PC-3 (cell line): ENCODE measurements at regions not wholly inside any gene's neighbourhood (a gene's known extent, or its start where the extent isn't known, plus 50 kb on each side); places are given as distances from the start of the nearest gene placed in this dataset.

Experiments used
- ATAC-seq: fragments of 200-7000 bp; cut with Tn5 transposase; 2 replicates; pipeline ENCODE4 v1.9.1; 2020; ENCODE audit warnings: mild to moderate bottlenecking, moderate library complexity
- BruUV-seq: library from RNA; stranded (reverse); fragments of 400-500 nt; replicated peaks from 2 replicates; lab custom pipeline; 2021; lab: Mats Ljungman, UMichigan
- CTCF ChIA-PET: fragments of 300-600 bp; sonication (Branson Sonifier 250); formaldehyde crosslinking; loops from one replicate; lab custom pipeline; 2022; ENCODE audit warnings: antibody characterized with exemption; lab: Charles Lee
- POLR2A ChIA-PET: fragments of 300-600 bp; sonication (Branson Sonifier 250); formaldehyde crosslinking; loops from one replicate; lab custom pipeline; 2022; ENCODE audit warnings: antibody characterized with exemption; ENCODE audit not compliant: unreplicated experiment; lab: Charles Lee
- DNase-seq: peaks from one replicate; pipeline ENCODE4 v3.0.0-alpha.2; 2015
- H2AFZ ChIP-seq: fragments of 300-600 bp; sonication (generic); 2 replicates; pipeline ENCODE4 v1.6.0; 2016; ENCODE audit warnings: antibody characterized with exemption, low read length
- H3F3A ChIP-seq: fragments of 300-600 bp; sonication (generic); one replicate; pipeline ENCODE4 v1.6.0; 2017; ENCODE audit warnings: antibody characterized with exemption, low read length, control low read depth, mild to moderate bottlenecking; ENCODE audit not compliant: unreplicated experiment
- H3K27ac ChIP-seq: fragments of 300-600 bp; sonication (generic); 2 replicates; pipeline ENCODE4 v1.5.1; 2016; ENCODE audit warnings: mild to moderate bottlenecking, low read length
- H3K27me3 ChIP-seq: fragments of 300-600 bp; sonication (generic); 2 replicates; pipeline ENCODE4 v1.6.1; 2016; ENCODE audit warnings: low read length, mixed read lengths
- H3K36me3 ChIP-seq: fragments of 300-600 bp; sonication (generic); 2 replicates; pipeline ENCODE4 v1.6.1; 2016; ENCODE audit warnings: low read depth, mixed run types, low read length, mixed read lengths
- H3K4me1 ChIP-seq: fragments of 300-600 bp; sonication (generic); 2 replicates; pipeline ENCODE4 v1.5.1; 2016; ENCODE audit warnings: low read length; ENCODE audit not compliant: insufficient read depth
- H3K4me2 ChIP-seq: fragments of 300-600 bp; sonication (generic); 2 replicates; pipeline ENCODE4 v1.6.0; 2016; ENCODE audit warnings: low read length
- H3K4me3 ChIP-seq: fragments of 300-600 bp; sonication (generic); 2 replicates; pipeline ENCODE4 v1.5.1; 2016; ENCODE audit warnings: mild to moderate bottlenecking, low read length, mixed read lengths
- H3K79me2 ChIP-seq: fragments of 300-600 bp; sonication (generic); 2 replicates; pipeline ENCODE4 v1.6.1; 2017; ENCODE audit warnings: low read length, mixed read lengths
- H3K9ac ChIP-seq: fragments of 300-600 bp; sonication (generic); 2 replicates; pipeline ENCODE4 v1.6.0; 2016; ENCODE audit warnings: mild to moderate bottlenecking, low read length
- H3K9me2 ChIP-seq: fragments of 300-600 bp; sonication (generic); replicated peaks from 2 replicates; pipeline ENCODE4 v1.6.1; 2016; ENCODE audit warnings: mixed run types, low read length, mixed read lengths
- H3K9me3 ChIP-seq: fragments of 300-600 bp; sonication (generic); 2 replicates; pipeline ENCODE4 v1.6.1; 2016; ENCODE audit warnings: low read length, mixed read lengths
- H4K20me1 ChIP-seq: fragments of 300-600 bp; sonication (generic); 2 replicates; pipeline ENCODE4 v1.6.1; 2016; ENCODE audit warnings: low read length, mixed read lengths
- CTCF ChIP-seq: fragments of 300-600 bp; sonication (generic); conservative IDR thresholded peaks from 2 replicates; pipeline ENCODE4 v1.5.1; 2017; ENCODE audit warnings: antibody characterized with exemption, low read depth, mild to moderate bottlenecking, low read length
- EZH2 ChIP-seq: fragments of 300-600 bp; sonication (generic); IDR thresholded peaks from one replicate; pipeline ENCODE4 v1.6.1; 2017; ENCODE audit warnings: antibody characterized with exemption, mild to moderate bottlenecking, low read length; ENCODE audit not compliant: unreplicated experiment
- EZH2phosphoT487 ChIP-seq: fragments of 300-600 bp; sonication (generic); IDR thresholded peaks from 2 replicates; pipeline ENCODE4 v1.6.1; 2018; ENCODE audit warnings: mild to moderate bottlenecking, antibody characterized with exemption, low read length, borderline replicate concordance
- intact Hi-C: fragments of 100-400 bp; cut with micrococcal nuclease; formaldehyde crosslinking; loops from 2 replicates; pipeline ENCODE4 v1.9.0; 2023

GRCh38 chr4:125983168-125983567 lies 668.4 kb downstream of the FAT4 start:
- DNase-seq (no peak), ATAC-seq (no peak)
- intact Hi-C loops = no loop called here
- Histone ChIP-seq H2AFZ (no peak overlapping the region), H3K27ac (no peak overlapping the region), H3K9me3 (no peaks in the 10 kb centered on the region), H3K9me2 (no peaks in the 10 kb centered on the region), H3K4me2 (no peak overlapping the region), H3K4me1 (no peaks in the 10 kb centered on the region), H3K79me2 (no peaks in the 10 kb centered on the region), H3K36me3 (no peaks in the 10 kb centered on the region), H4K20me1 (no peaks in the 10 kb centered on the region), H3K9ac (no peak overlapping the region), H3F3A (no peaks in the 10 kb centered on the region), H3K27me3 (no peaks in the 10 kb centered on the region), H3K4me3 (no peak overlapping the region)
- ChIA-PET CTCF (no interaction called here), POLR2A (no interaction called here)
- BruUV-seq = no TSS peak
- TF ChIP-seq CTCF (no peak), EZH2phosphoT487 (no peak), EZH2 (no peak)

GRCh38 chr4:125985856-125986255 lies 671.1 kb downstream of the FAT4 start:
- no TSS peak for BruUV-seq
- H3K9me2 ChIP-seq = no peaks in the 10 kb centered on the region
- ATAC-seq (no peak), DNase-seq (no peak)
- H2AFZ ChIP-seq = no peak overlapping the region
- H3F3A ChIP-seq = no peaks in the 10 kb centered on the region
- TF ChIP-seq EZH2phosphoT487 (no peak), CTCF (no peak)
- H3K27me3 ChIP-seq = no peaks in the 10 kb centered on the region
- H3K4me3 ChIP-seq = no peak overlapping the region
- ChIA-PET CTCF (no interaction called here), POLR2A (interaction anchor here (0.6 kb wide), 1 partner anchor 82 kb away, joined by 4 read pairs; no protein-coding TSS in a partner anchor)
- H3K9ac ChIP-seq = no peak overlapping the region
- H4K20me1 ChIP-seq = no peaks in the 10 kb centered on the region
- H3K9me3 ChIP-seq = no peaks in the 10 kb centered on the region
- no peaks in the 10 kb centered on the region for H3K79me2 ChIP-seq
- H3K27ac ChIP-seq = no peak overlapping the region
- no peak overlapping the region for H3K4me2 ChIP-seq
- no peaks in the 10 kb centered on the region for H3K4me1 ChIP-seq
- H3K36me3 ChIP-seq = no peaks in the 10 kb centered on the region
- intact Hi-C loops = no loop called here

GRCh38 chr4:125986307-125986706 lies 671.6 kb downstream of the FAT4 start:
- TF ChIP-seq EZH2phosphoT487 = no peak
- no peak for TF ChIP-seq EZH2
- no peak for TF ChIP-seq CTCF
- no peaks in the 10 kb centered on the region for H3K36me3 ChIP-seq
- no peaks in the 10 kb centered on the region for H3F3A ChIP-seq
- H4K20me1 ChIP-seq = no peaks in the 10 kb centered on the region
- BruUV-seq = no TSS peak
- H3K27me3 ChIP-seq = no peaks in the 10 kb centered on the region
- H2AFZ ChIP-seq = no peak overlapping the region
- H3K9me2 ChIP-seq = no peaks in the 10 kb centered on the region
- H3K4me2 ChIP-seq = no peak overlapping the region
- ChIA-PET CTCF (no interaction called here), POLR2A (interaction anchor here (0.6 kb wide), 1 partner anchor 83 kb away, joined by 4 read pairs; no protein-coding TSS in a partner anchor)
- H3K9me3 ChIP-seq = no peaks in the 10 kb centered on the region
- no peak for DNase-seq
- no peak overlapping the region for H3K4me3 ChIP-seq
- no peaks in the 10 kb centered on the region for H3K79me2 ChIP-seq
- ATAC-seq = no peak
- H3K4me1 ChIP-seq = no peaks in the 10 kb centered on the region
- no peak overlapping the region for H3K9ac ChIP-seq
- intact Hi-C loops = no loop called here
- H3K27ac ChIP-seq = no peak overlapping the region
